Neuronal stem cell (in vitro differentiated cells): ENCODE measurements at regions not wholly inside any gene's neighbourhood (a gene's known extent, or its start where the extent isn't known, plus 50 kb on each side); places are given as distances from the start of the nearest gene placed in this dataset.

Experiments used
- DNase-seq: peaks from one replicate; pipeline ENCODE4 v3.0.0-alpha.2; 2013; ENCODE audit warnings: low spot score
- H2AFZ ChIP-seq: one replicate; pipeline ENCODE4 v1.6.1; 2013; ENCODE audit warnings: mild to moderate bottlenecking, low read length, inconsistent platforms
- H2AK5ac ChIP-seq: 2 replicates; pipeline ENCODE4 v1.6.1; 2013; ENCODE audit warnings: low read depth, mild to moderate bottlenecking, inconsistent platforms, low read length, moderate library complexity, mixed read lengths
- H2BK120ac ChIP-seq: 2 replicates; pipeline ENCODE4 v1.6.1; 2013; ENCODE audit warnings: low read depth, mild to moderate bottlenecking, inconsistent platforms, low read length, moderate library complexity, mixed read lengths
- H2BK12ac ChIP-seq: one replicate; pipeline ENCODE4 v1.6.1; 2013; ENCODE audit warnings: low read length, inconsistent platforms
- H2BK15ac ChIP-seq: 2 replicates; pipeline ENCODE4 v1.6.1; 2013; ENCODE audit warnings: mild to moderate bottlenecking, low read length, inconsistent platforms, mixed read lengths
- H2BK5ac ChIP-seq: one replicate; pipeline ENCODE4 v1.6.1; 2013; ENCODE audit warnings: inconsistent platforms, mild to moderate bottlenecking, low read length, moderate library complexity
- H3K14ac ChIP-seq: one replicate; pipeline ENCODE4 v1.6.1; 2013; ENCODE audit warnings: low read length, inconsistent platforms
- H3K18ac ChIP-seq: 2 replicates; pipeline ENCODE4 v1.6.1; 2013; ENCODE audit warnings: low read length, inconsistent platforms
- H3K23ac ChIP-seq: 2 replicates; pipeline ENCODE4 v1.6.1; 2013; ENCODE audit warnings: low read depth, mild to moderate bottlenecking, mixed read lengths, low read length, inconsistent platforms; ENCODE audit not compliant: poor library complexity
- H3K27ac ChIP-seq: replicated peaks from 3 replicates; pipeline ENCODE4 v1.5.1; 2013; ENCODE audit warnings: low read length, inconsistent platforms
- H3K27me3 ChIP-seq, 3 experiments: 2 replicates each; pipeline ENCODE4 v1.6.1; 2013; ENCODE audit warnings: low read length in 3 of 3, mild to moderate bottlenecking in 2 of 3, inconsistent platforms in 1 of 3, low read depth in 1 of 3, mixed read lengths in 1 of 3, moderate library complexity in 1 of 3; ENCODE audit not compliant: control insufficient read depth in 3 of 3, insufficient read depth in 3 of 3
- H3K36me3 ChIP-seq, 2 donors: replicated peaks in 1 of 2; 2 replicates each; pipeline ENCODE4 v1.6.1; 2013; ENCODE audit warnings: low read length in 2 of 2; ENCODE audit not compliant: control insufficient read depth in 2 of 2, insufficient read depth in 2 of 2
- H3K4ac ChIP-seq: 2 replicates; pipeline ENCODE4 v1.6.1; 2013; ENCODE audit warnings: inconsistent platforms, mild to moderate bottlenecking, low read length, moderate library complexity
- H3K4me1 ChIP-seq, 2 donors: 1 replicate in 1 of 2; 2 replicates in 1 of 2; pipeline ENCODE4 v1.6.1; 2013; ENCODE audit warnings: low read length in 2 of 2, low read depth in 1 of 2; ENCODE audit not compliant: control insufficient read depth in 2 of 2, insufficient read depth in 1 of 2
- H3K4me2 ChIP-seq: one replicate; pipeline ENCODE4 v1.6.1; 2013; ENCODE audit warnings: mild to moderate bottlenecking, low read length, inconsistent platforms; ENCODE audit not compliant: insufficient read depth, poor library complexity, severe bottlenecking
- H3K4me3 ChIP-seq, 2 donors: 2 replicates each; pipeline ENCODE4 v1.5.1; 2013; ENCODE audit warnings: low read length in 2 of 2, mild to moderate bottlenecking in 2 of 2, inconsistent platforms in 1 of 2, moderate library complexity in 1 of 2
- H3K79me1 ChIP-seq: one replicate; pipeline ENCODE4 v1.6.1; 2013; ENCODE audit warnings: low read depth, mild to moderate bottlenecking, inconsistent platforms, low read length, moderate library complexity
- H3K9ac ChIP-seq: one replicate; pipeline ENCODE4 v1.6.1; 2013; ENCODE audit warnings: mild to moderate bottlenecking, low read depth, low read length, inconsistent platforms; ENCODE audit not compliant: poor library complexity
- H3K9me3 ChIP-seq, 2 donors: replicated peaks in 1 of 2; 2 replicates each; pipeline versions ENCODE3 to v1.6.1; 2013; ENCODE audit warnings: low read length in 2 of 2, mild to moderate bottlenecking in 2 of 2, inconsistent platforms in 1 of 2, low read depth in 1 of 2, mixed read lengths in 1 of 2, moderate library complexity in 1 of 2; ENCODE audit not compliant: control insufficient read depth in 2 of 2, insufficient read depth in 1 of 2
- H4K8ac ChIP-seq: one replicate; pipeline ENCODE4 v1.6.1; 2013; ENCODE audit warnings: low read depth, mild to moderate bottlenecking, inconsistent platforms, low read length, moderate library complexity
- H4K91ac ChIP-seq: one replicate; pipeline ENCODE4 v1.6.1; 2013; ENCODE audit warnings: low read length, low read depth, mild to moderate bottlenecking, inconsistent platforms; ENCODE audit not compliant: poor library complexity
- WGBS, 2 donors: extraction: QIAGEN DNeasy Blood & Tissue Kit; methylation state at CpG; one replicate each; pipeline ENCODE4 v1.1.7; 2013; ENCODE audit warnings: missing lambda C conversion rate in 2 of 2, mixed read lengths in 1 of 2; ENCODE audit not compliant: insufficient read length in 2 of 2, insufficient replicate concordance in 1 of 2; ENCODE audit errors: extremely low coverage in 2 of 2; 5-methylcytosine and 5-hydroxymethylcytosine counted together

DNA sequence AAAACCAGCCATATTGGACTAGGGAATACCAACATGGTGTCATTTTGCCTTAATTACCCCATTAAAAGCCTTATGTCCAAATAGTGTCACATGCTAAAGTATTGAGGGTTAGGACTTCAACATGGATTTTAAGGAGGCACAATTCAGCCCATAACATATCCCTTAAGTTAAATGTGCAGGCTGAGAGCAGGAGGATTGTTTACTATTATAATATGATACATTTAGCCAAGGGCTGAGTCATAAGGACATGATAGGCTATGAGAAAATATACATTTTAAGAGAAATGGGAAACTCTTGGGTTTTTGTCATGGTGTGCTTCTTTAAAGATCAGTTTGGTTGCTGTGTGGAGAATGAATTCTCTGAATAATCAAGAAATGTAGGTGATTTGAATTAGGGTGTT, 136.8 kb downstream of the RDH14 start:
- DNase-seq = no peak
- Histone ChIP-seq H3K4me3 (no peak overlapping the region), H3K27me3 (no peaks in the 10 kb centered on the region), H2BK120ac (no peak overlapping the region), H2BK15ac (no peak overlapping the region), H3K9me3 (no peaks in the 10 kb centered on the region), H3K14ac (no peak overlapping the region), H2BK12ac (no peak overlapping the region), H3K4ac (no peak overlapping the region), H3K9ac (no peak overlapping the region), H3K18ac (no peak overlapping the region), H3K79me1 (no peaks in the 10 kb centered on the region), H3K36me3 (no peaks in the 10 kb centered on the region), H4K8ac (no peak overlapping the region), H2AFZ (no peak overlapping the region), H3K4me1 (peaks cover 0 to 2% of the 10 kb centered on the region in 2 donors), H3K27ac (no peak overlapping the region), H2BK5ac (no peak overlapping the region), H4K91ac (no peak overlapping the region), H3K23ac (no peak overlapping the region), H3K4me2 (no peak overlapping the region), H2AK5ac (no peak overlapping the region)

DNA sequence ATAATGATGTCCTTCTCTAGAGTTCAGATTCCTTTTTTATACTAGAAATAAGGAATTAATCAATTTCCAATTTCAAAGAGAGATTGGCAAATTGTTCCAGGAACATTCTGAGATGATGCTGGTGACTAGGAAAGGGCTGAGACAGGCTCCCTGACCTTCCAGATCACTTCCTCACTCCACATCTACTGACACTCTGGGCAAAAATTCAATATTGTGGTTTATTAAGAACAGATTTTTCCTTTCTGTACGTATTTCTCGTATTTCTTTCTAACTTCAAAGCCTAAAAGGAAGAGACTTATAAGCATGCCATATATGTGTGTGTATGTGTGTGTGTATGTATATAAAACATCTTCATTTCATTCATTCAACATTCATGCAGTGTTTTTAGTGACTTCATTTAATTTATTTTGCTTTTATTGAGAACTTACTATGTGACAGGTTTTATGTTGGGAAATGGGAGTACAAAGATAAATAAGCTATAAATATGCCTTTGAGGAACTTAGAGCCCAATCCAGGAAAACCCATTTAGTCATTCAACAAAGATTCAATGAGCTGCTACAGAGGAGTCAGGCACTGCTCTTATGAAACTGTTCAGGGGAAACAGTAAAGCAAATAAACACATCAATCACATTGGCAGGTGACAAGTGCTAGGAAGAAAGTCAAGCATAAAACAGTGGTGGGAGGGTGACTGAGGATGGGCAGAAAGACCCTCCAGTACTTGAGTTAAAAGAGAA, 137.9 kb downstream of the RDH14 start:
- Histone ChIP-seq H3K27ac (no peak overlapping the region), H3K9ac (no peak overlapping the region), H2AK5ac (no peak overlapping the region)

DNA sequence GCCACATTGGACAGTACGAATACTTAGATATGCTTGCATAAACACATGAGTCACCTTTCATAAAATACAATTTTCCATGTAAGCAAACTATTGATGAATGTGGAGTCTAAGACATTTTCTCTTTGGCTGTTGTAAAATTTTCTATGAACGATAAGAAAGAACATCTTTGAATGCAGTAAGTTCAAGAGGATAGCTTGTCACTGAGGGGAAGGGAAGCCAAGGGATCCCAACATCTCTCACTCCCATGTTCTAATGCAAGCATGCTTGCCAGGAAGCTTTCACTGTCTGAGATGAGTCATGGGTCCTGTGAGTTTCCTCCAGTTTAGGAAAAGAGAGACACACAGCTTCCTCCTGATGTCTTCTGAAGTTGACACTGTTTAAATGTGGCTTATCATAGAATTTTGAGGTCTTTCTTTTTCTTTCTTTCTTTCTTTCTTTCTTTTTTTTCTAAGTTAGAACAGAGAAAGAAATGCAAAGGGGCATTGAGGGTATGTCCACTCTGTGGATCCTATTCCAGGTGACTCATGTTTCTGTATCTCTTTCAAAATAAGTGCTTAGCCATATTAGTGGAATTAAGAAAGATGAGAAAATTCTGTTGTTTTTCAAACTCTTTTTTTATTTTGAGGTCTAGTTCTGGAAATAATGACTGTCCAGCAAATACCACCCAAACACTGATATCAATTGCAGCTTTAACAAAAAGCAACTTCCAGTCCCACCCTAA, 146.6 kb downstream of the RDH14 start:
- Histone ChIP-seq H3K4me3 (no peak overlapping the region), H3K36me3 (no peaks in the 10 kb centered on the region), H3K4me1 (no peaks in the 10 kb centered on the region), H4K91ac (no peak overlapping the region), H2BK15ac (no peak overlapping the region), H3K9ac (no peak overlapping the region), H3K14ac (no peak overlapping the region), H3K4me2 (no peak overlapping the region), H4K8ac (no peak overlapping the region), H2AFZ (no peak overlapping the region), H3K27ac (no peak overlapping the region), H3K23ac (no peak overlapping the region), H3K18ac (no peak overlapping the region), H2BK5ac (no peak overlapping the region), H2AK5ac (no peak overlapping the region), H2BK120ac (no peak overlapping the region), H3K9me3 (no peaks in the 10 kb centered on the region), H3K27me3 (no peaks in the 10 kb centered on the region), H3K4ac (no peak overlapping the region), H2BK12ac (no peak overlapping the region), H3K79me1 (no peaks in the 10 kb centered on the region)
- no peak for DNase-seq
- no CpG with 5 or more reads among the region's 2 CpGs for WGBS, 2 donors

More for the DNA sequence above, 137.9 kb downstream of the RDH14 start:
- no CpG with 5 or more reads among the region's 2 CpGs for WGBS, 2 donors
- no peaks in the 10 kb centered on the region for H3K9me3 ChIP-seq
- no peak overlapping the region for H3K4me2 ChIP-seq
- DNase-seq = no peak
- H3K18ac ChIP-seq = no peak overlapping the region
- H3K4me3 ChIP-seq = no peak overlapping the region
- H3K4ac ChIP-seq = no peak overlapping the region
- H2BK5ac ChIP-seq = no peak overlapping the region
- no peak overlapping the region for H3K14ac ChIP-seq
- no peak overlapping the region for H2BK12ac ChIP-seq
- no peak overlapping the region for H4K8ac ChIP-seq
- H2BK15ac ChIP-seq = no peak overlapping the region
- H3K4me1 ChIP-seq = peaks cover 0 to 2% of the 10 kb centered on the region in 2 donors
- no peaks in the 10 kb centered on the region for H3K36me3 ChIP-seq
- no peak overlapping the region for H4K91ac ChIP-seq
- no peaks in the 10 kb centered on the region for H3K27me3 ChIP-seq
- H2BK120ac ChIP-seq = no peak overlapping the region
- H3K23ac ChIP-seq = no peak overlapping the region
- H3K79me1 ChIP-seq = no peaks in the 10 kb centered on the region
- no peak overlapping the region for H2AFZ ChIP-seq

DNA sequence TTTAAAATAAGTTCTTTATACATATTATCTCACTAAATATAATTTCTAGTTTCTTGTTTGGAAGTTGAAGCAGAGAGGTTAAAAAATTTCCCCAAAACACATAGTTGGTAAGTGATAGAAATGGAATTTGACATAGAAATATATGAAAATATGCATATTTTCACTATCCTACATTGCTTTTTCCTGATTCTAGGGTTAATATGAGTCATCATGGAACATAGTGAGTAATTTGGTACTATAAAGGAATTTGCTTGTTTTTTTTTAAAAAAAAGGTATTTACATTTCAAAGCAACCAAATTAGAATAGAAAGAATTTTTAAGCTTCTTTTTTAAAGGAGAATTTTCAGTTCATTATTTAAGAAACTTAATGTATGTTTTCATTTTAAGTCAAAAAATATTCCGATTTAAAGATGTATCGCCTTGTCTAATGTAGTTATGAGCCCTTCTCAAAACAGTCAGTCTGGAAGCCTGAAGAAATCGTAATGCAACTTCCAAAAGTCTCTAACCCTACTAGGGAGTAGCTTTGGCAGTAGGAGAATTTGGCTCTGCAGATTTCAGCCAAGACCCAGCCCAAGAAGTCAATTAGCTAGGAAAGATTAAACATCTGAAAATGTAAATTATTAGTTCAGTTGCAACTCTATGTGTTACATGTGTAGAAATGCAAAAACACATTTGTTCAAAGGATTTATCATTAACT, 147.3 kb downstream of the RDH14 start:
- Histone ChIP-seq H2BK120ac (no peak overlapping the region), H2BK12ac (no peak overlapping the region), H3K23ac (no peak overlapping the region), H3K4me3 (no peak overlapping the region), H2BK15ac (no peak overlapping the region), H3K4ac (no peak overlapping the region), H4K8ac (no peak overlapping the region), H2AK5ac (no peak overlapping the region), H3K14ac (no peak overlapping the region), H3K36me3 (no peaks in the 10 kb centered on the region), H2AFZ (no peak overlapping the region), H3K9ac (no peak overlapping the region), H4K91ac (no peak overlapping the region), H3K4me2 (no peak overlapping the region), H3K4me1 (no peaks in the 10 kb centered on the region), H3K18ac (no peak overlapping the region), H3K27me3 (no peaks in the 10 kb centered on the region), H3K27ac (no peak overlapping the region), H2BK5ac (no peak overlapping the region), H3K79me1 (no peaks in the 10 kb centered on the region), H3K9me3 (peaks cover 0 to 1% of the 10 kb centered on the region in 2 donors)
- no peak for DNase-seq
- WGBS, 2 donors = no CpG with 5 or more reads among the region's 3 CpGs
